ENCODE measurements at regions not wholly inside any gene's neighbourhood (a gene's known extent, or its start where the extent isn't known, plus 50 kb on each side); places are given as distances from the start of the nearest gene placed in this dataset.
"Not testable (repeated sequence)": the region's sequence is repeated elsewhere in the genome, so short reads cannot be mapped to it uniquely, and the experiment has no call there.

DNA sequence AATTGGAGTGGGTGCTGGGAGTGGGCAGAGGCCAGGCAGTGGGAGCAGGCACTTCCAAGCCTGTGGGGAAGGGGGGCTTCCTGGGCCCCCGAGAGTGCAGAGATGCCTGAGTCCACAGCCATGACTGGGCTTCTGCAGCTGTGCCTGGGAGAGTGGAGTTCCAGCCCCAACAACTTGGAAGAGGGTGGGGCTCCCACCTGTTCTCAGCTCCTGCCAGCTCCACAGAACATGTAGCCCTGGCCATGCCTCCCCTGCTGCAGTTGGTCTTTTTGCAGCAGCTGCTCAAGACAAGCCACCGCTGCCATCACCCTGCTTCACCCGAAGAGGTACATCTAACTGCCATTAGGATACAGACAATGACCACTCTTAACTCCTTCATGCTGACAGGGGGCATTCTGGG is 1092.3 kb downstream of the KHDRBS2 start:
- H3K36me3 ChIP-seq (ENCODE audit: insufficient read depth) = no peaks in the 10 kb centered on the region
- H3K27ac ChIP-seq = no peak overlapping the region
- H4K20me1 ChIP-seq (ENCODE audit: insufficient read depth) = no peaks in the 10 kb centered on the region
- H3K4me3 ChIP-seq (IDR thresholded peaks at IDR 0.05; ENCODE audit: insufficient read depth, low read depth, low read length) = no peak overlapping the region
- no peak overlapping the region for H2AFZ ChIP-seq (ENCODE audit: low read depth)
- no peaks in the 10 kb centered on the region for H3K27me3 ChIP-seq (ENCODE audit: insufficient read depth, low read depth)
- H3K79me2 ChIP-seq (ENCODE audit: insufficient read depth, low read depth) = no peaks in the 10 kb centered on the region
- H3K4me1 ChIP-seq (ENCODE audit: low read depth, poor library complexity, severe bottlenecking) = no peaks in the 10 kb centered on the region
- H3K9ac ChIP-seq = no peak overlapping the region
- TF ChIP-seq, protein P1, sequence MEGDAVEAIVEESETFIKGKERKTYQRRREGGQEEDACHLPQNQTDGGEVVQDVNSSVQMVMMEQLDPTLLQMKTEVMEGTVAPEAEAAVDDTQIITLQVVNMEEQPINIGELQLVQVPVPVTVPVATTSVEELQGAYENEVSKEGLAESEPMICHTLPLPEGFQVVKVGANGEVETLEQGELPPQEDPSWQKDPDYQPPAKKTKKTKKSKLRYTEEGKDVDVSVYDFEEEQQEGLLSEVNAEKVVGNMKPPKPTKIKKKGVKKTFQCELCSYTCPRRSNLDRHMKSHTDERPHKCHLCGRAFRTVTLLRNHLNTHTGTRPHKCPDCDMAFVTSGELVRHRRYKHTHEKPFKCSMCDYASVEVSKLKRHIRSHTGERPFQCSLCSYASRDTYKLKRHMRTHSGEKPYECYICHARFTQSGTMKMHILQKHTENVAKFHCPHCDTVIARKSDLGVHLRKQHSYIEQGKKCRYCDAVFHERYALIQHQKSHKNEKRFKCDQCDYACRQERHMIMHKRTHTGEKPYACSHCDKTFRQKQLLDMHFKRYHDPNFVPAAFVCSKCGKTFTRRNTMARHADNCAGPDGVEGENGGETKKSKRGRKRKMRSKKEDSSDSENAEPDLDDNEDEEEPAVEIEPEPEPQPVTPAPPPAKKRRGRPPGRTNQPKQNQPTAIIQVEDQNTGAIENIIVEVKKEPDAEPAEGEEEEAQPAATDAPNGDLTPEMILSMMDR (conservative IDR thresholded peaks at IDR 0.05; ENCODE audit: low read depth, low read length) = no peak
- H3K4me2 ChIP-seq = no peak overlapping the region

DNA sequence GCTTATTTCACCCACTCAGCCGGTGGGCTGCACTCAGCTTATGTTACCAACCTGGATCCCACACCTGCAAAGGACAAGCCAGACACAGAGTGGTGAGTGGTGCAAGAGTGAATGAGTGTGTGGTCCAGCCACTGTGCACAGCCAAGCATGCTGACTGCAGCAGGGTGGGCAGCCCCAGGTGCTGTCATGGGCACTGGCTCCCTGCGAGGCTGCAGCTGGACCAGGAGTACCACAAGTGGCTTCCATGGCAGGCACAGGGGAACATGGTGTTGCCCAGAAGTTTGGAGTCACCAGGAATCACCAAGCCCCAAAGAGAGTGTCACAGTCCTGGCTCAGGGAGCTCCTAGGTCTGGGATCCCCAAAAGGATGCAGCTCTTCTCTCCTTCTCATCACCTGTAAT is 1093.4 kb downstream of the KHDRBS2 start:
- Histone ChIP-seq H3K9ac (no peak overlapping the region), H2AFZ (ENCODE audit: low read depth) (no peak overlapping the region), H3K27me3 (ENCODE audit: insufficient read depth, low read depth) (no peaks in the 10 kb centered on the region), H3K36me3 (ENCODE audit: insufficient read depth) (no peaks in the 10 kb centered on the region), H3K79me2 (ENCODE audit: insufficient read depth, low read depth) (no peaks in the 10 kb centered on the region), H3K4me1 (ENCODE audit: low read depth, poor library complexity, severe bottlenecking) (no peaks in the 10 kb centered on the region), H3K27ac (no peak overlapping the region), H3K4me3 (IDR thresholded peaks at IDR 0.05; ENCODE audit: insufficient read depth, low read depth, low read length) (no peak overlapping the region), H4K20me1 (ENCODE audit: insufficient read depth) (no peaks in the 10 kb centered on the region), H3K4me2 (no peak overlapping the region)
- TF ChIP-seq, protein P1 (conservative IDR thresholded peaks at IDR 0.05; ENCODE audit: low read depth, low read length) = no peak

DNA sequence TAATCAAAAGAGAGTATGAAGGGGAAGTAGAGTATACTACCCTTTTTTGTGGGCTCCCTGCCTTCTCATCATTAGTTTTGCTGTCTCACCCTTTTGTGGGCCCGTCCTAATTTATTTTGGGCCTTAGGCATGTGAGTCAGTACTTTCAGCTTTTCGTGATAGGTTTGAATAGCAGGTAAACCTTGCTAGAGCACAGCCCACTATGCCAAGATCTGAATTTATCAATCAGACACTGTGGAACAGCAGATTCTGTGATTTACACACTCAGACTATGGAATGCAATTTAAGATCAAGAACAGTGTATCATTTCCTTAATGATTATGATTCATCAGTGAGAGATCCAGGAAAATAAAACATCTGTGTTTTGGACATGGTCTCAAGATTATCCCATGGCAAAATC is 1117.1 kb downstream of the KHDRBS2 start:
- Histone ChIP-seq H3K4me1 (ENCODE audit: low read depth, poor library complexity, severe bottlenecking) (no peaks in the 10 kb centered on the region), H3K27ac (no peak overlapping the region), H3K9ac (no peak overlapping the region), H3K4me2 (no peak overlapping the region), H3K27me3 (ENCODE audit: insufficient read depth, low read depth) (no peaks in the 10 kb centered on the region), H4K20me1 (ENCODE audit: insufficient read depth) (no peaks in the 10 kb centered on the region), H3K4me3 (IDR thresholded peaks at IDR 0.05; ENCODE audit: insufficient read depth, low read depth, low read length) (no peak overlapping the region), H2AFZ (ENCODE audit: low read depth) (no peak overlapping the region), H3K36me3 (ENCODE audit: insufficient read depth) (no peaks in the 10 kb centered on the region), H3K79me2 (ENCODE audit: insufficient read depth, low read depth) (no peaks in the 10 kb centered on the region)
- TF ChIP-seq, protein P1 (conservative IDR thresholded peaks at IDR 0.05; ENCODE audit: low read depth, low read length) = no peak

DNA sequence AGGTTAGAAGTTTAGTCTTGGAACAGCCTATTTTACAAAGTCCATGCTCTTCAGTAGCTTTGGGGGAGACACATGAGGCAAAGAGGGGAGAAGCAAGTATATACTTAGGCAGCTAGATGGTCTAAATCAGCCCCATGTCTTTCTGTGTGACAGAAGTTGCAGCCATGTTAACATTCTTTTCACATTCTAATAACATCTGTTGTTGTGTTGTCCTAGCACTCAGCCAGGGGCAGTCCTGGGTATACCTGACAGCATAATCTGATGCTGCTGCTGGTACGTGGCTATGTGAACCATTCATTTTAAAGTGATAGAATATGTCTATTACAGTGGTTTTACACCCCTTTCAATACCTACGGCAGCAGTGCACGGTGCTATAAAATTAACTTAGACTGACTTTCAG is 1137.0 kb downstream of the KHDRBS2 start:
- not testable (repeated sequence) for H3K4me1 ChIP-seq (ENCODE audit: low read depth, poor library complexity, severe bottlenecking); H3K27me3 ChIP-seq (ENCODE audit: insufficient read depth, low read depth); H3K4me2 ChIP-seq; H2AFZ ChIP-seq (ENCODE audit: low read depth); H4K20me1 ChIP-seq (ENCODE audit: insufficient read depth); H3K36me3 ChIP-seq (ENCODE audit: insufficient read depth); H3K27ac ChIP-seq; H3K9ac ChIP-seq; H3K4me3 ChIP-seq (IDR thresholded peaks at IDR 0.05; ENCODE audit: insufficient read depth, low read depth, low read length); H3K79me2 ChIP-seq (ENCODE audit: insufficient read depth, low read depth)

DNA sequence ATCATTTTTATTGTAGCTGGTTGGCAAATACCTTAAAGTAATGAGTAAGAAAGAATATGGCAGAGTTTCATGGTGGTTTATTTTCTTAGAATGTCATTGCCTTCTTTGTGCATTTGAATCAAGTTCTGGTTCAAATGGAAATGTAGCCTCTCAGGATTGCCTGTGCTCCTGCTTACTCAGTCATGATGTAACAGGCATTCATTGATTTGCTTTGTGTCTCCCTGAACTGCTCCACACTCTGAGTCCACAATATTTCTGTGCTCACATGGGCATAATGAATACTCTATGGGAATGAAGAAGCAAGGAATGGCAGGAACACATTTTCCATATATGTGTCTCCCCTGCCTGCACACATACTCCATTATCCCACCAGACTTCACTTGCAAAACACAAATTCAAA is 1143.8 kb downstream of the KHDRBS2 start:
- H3K36me3 ChIP-seq (ENCODE audit: insufficient read depth); H3K4me1 ChIP-seq (ENCODE audit: low read depth, poor library complexity, severe bottlenecking); H3K9ac ChIP-seq; H3K27ac ChIP-seq; H3K27me3 ChIP-seq (ENCODE audit: insufficient read depth, low read depth); H3K79me2 ChIP-seq (ENCODE audit: insufficient read depth, low read depth); H4K20me1 ChIP-seq (ENCODE audit: insufficient read depth); H2AFZ ChIP-seq (ENCODE audit: low read depth); H3K4me3 ChIP-seq (IDR thresholded peaks at IDR 0.05; ENCODE audit: insufficient read depth, low read depth, low read length); H3K4me2 ChIP-seq: not testable (repeated sequence)

Measured in KMS-11 (cell line).